A673 (cell line): ENCODE measurements at regions not wholly inside any gene's neighbourhood (a gene's known extent, or its start where the extent isn't known, plus 50 kb on each side); places are given as distances from the start of the nearest gene placed in this dataset.

Experiments used
- BruUV-seq: library from RNA; stranded (reverse); fragments of 400-500 nt; replicated peaks from 2 replicates; lab custom pipeline; 2021; lab: Mats Ljungman, UMichigan
- CTCF ChIA-PET: fragments of 300-600 bp; sonication (Branson Sonifier 250); formaldehyde crosslinking; loops from one replicate; lab custom pipeline; 2022; ENCODE audit warnings: antibody characterized with exemption; lab: Charles Lee
- POLR2A ChIA-PET: fragments of 300-600 bp; sonication (Branson Sonifier 250); formaldehyde crosslinking; loops from one replicate; lab custom pipeline; 2022; ENCODE audit warnings: antibody characterized with exemption; ENCODE audit not compliant: low non-redundant PET; lab: Charles Lee
- DNase-seq: peaks from one replicate; pipeline ENCODE4 v3.0.0-alpha.2; 2015; ENCODE audit warnings: low spot score
- H3K27ac ChIP-seq: fragments of 200-600 bp; sonication (generic); 2 replicates; pipeline ENCODE4 v1.5.1; 2016; ENCODE audit warnings: mixed run types, low read depth, mild to moderate bottlenecking, mixed read lengths, antibody characterized with exemption, low read length; ENCODE audit not compliant: poor library complexity, severe bottlenecking
- H3K27me3 ChIP-seq: fragments of 200-600 bp; sonication (generic); replicated peaks from 2 replicates; pipeline ENCODE4 v1.6.1; 2017; ENCODE audit warnings: mixed run types, low read depth, mild to moderate bottlenecking, mixed read lengths, antibody characterized with exemption, low read length; ENCODE audit not compliant: insufficient read depth, poor library complexity
- H3K36me3 ChIP-seq: fragments of 200-600 bp; sonication (generic); 2 replicates; pipeline ENCODE4 v1.6.1; 2016; ENCODE audit warnings: mixed run types, mild to moderate bottlenecking, mixed read lengths, antibody characterized with exemption, low read length; ENCODE audit not compliant: insufficient read depth, poor library complexity, severe bottlenecking
- H3K4me1 ChIP-seq: fragments of 200-600 bp; sonication (generic); 2 replicates; pipeline ENCODE4 v1.6.1; 2017; ENCODE audit warnings: mixed run types, mild to moderate bottlenecking, mixed read lengths, antibody characterized with exemption, low read length; ENCODE audit not compliant: insufficient read depth, poor library complexity, severe bottlenecking
- H3K4me3 ChIP-seq: fragments of 200-600 bp; sonication (generic); 2 replicates; pipeline ENCODE4 v1.5.1; 2016; ENCODE audit warnings: low read depth, mixed run types, mild to moderate bottlenecking, mixed read lengths, low read length; ENCODE audit not compliant: poor library complexity, severe bottlenecking
- H3K9me3 ChIP-seq: fragments of 200-600 bp; sonication (generic); 2 replicates; pipeline ENCODE4 v1.6.1; 2016; ENCODE audit warnings: mixed run types, low read depth, mild to moderate bottlenecking, mixed read lengths, antibody characterized with exemption, low read length; ENCODE audit not compliant: poor library complexity, severe bottlenecking
- EZH2 ChIP-seq: fragments of 200-600 bp; sonication (generic); IDR thresholded peaks from 2 replicates; pipeline ENCODE4 v1.6.1; 2017; ENCODE audit warnings: borderline replicate concordance, low read depth, mild to moderate bottlenecking, mixed read lengths, antibody characterized with exemption, low read length; ENCODE audit not compliant: poor library complexity, severe bottlenecking
- intact Hi-C: fragments of 100-400 bp; cut with micrococcal nuclease; formaldehyde crosslinking; loops from one replicate; pipeline ENCODE4 v1.10.0; 2022; ENCODE audit not compliant: unreplicated experiment
- TF ChIP-seq, protein P1 (sequence below): fragments of 300-800, 200-600 bp; sonication (generic); conservative IDR thresholded peaks from 2 replicates; pipeline ENCODE4 v1.5.1; 2017; ENCODE audit warnings: low read depth, mild to moderate bottlenecking, antibody characterized with exemption, low read length, moderate library complexity, mixed read lengths

DNA sequence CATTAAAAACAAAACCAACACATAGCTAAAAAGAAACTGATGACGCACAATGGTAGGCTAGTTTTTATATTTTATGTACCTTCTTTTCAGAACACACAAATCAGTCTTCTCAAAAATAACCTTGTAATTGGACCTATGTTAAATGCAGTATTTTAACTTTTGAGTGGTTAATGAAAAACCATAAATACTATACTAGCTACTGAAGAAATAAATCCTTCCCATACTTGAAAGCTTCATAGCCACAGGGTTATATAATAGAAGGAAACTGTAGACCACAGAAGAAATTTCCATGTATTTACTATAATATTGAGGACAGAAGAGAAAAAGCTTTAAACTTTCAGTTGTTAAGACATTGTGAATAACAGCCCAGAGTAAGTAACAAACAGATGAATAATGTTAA, 1094.3 kb upstream of the SLC10A2 start:
- no peak for DNase-seq
- TF ChIP-seq EZH2: no peak
- TF ChIP-seq, protein P1, sequence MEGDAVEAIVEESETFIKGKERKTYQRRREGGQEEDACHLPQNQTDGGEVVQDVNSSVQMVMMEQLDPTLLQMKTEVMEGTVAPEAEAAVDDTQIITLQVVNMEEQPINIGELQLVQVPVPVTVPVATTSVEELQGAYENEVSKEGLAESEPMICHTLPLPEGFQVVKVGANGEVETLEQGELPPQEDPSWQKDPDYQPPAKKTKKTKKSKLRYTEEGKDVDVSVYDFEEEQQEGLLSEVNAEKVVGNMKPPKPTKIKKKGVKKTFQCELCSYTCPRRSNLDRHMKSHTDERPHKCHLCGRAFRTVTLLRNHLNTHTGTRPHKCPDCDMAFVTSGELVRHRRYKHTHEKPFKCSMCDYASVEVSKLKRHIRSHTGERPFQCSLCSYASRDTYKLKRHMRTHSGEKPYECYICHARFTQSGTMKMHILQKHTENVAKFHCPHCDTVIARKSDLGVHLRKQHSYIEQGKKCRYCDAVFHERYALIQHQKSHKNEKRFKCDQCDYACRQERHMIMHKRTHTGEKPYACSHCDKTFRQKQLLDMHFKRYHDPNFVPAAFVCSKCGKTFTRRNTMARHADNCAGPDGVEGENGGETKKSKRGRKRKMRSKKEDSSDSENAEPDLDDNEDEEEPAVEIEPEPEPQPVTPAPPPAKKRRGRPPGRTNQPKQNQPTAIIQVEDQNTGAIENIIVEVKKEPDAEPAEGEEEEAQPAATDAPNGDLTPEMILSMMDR: no peak
- BruUV-seq: no TSS peak
- H3K4me3 ChIP-seq: no peak overlapping the region
- intact Hi-C loops: no loop called here
- H3K27ac ChIP-seq: no peak overlapping the region
- H3K36me3 ChIP-seq: no peaks in the 10 kb centered on the region
- H3K4me1 ChIP-seq: no peaks in the 10 kb centered on the region
- H3K9me3 ChIP-seq: no peaks in the 10 kb centered on the region
- ChIA-PET CTCF (no interaction called here), POLR2A (no interaction called here)
- H3K27me3 ChIP-seq: no peaks in the 10 kb centered on the region

DNA sequence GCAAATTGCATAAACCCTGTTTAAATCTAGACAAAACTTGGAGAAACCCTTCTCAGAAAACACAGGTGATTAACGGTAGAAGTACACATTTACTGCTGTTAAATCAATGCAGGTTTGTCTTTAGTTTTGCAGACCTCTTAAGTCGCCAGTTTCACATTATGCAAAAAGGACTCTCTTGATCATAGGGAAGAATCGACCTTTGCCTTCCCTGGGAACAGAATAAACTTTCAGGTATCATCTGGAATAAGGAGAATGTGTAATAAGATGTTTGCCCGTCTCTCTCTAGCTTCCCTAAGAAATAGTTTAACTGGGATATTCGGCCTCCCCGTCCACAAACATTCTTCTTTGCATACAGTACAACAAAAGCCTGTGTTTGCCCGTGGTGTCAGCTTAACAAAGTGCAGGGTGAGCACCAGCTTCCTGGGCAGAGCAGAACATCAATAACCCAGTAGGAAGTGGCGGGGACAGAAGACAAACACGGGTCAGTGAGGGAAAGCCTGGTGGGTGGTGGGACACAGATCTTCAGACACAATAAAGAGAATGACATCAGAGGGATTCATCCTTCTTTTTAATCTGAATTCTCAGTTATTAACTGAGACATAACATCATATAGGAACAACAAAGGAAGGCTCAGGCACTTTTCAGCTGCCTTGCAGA, 1077.7 kb upstream of the SLC10A2 start:
- no TSS peak for BruUV-seq
- no peak overlapping the region for H3K4me3 ChIP-seq
- DNase-seq: no peak
- intact Hi-C loops: no loop called here
- ChIA-PET CTCF (no interaction called here), POLR2A (no interaction called here)
- H3K27me3 ChIP-seq: peaks cover 45% of the 10 kb centered on the region
- no peaks in the 10 kb centered on the region for H3K36me3 ChIP-seq
- H3K27ac ChIP-seq: no peak overlapping the region
- no peaks in the 10 kb centered on the region for H3K9me3 ChIP-seq
- TF ChIP-seq, protein P1: no peak
- no peak for TF ChIP-seq EZH2
- H3K4me1 ChIP-seq: no peaks in the 10 kb centered on the region

- POLR2A ChIA-PET: no interaction called here
- Histone ChIP-seq H3K27me3 (peaks cover 40% of the 10 kb centered on the region), H3K9me3 (no peaks in the 10 kb centered on the region), H3K4me3 (no peak overlapping the region), H3K4me1 (no peaks in the 10 kb centered on the region), H3K27ac (no peak overlapping the region), H3K36me3 (no peaks in the 10 kb centered on the region)
- CTCF ChIA-PET: no interaction called here
- peak; percentile 19 for DNase-seq
- intact Hi-C loops: no loop called here
- BruUV-seq: no TSS peak
- no peak for TF ChIP-seq EZH2
- TF ChIP-seq, protein P1: no peak
These were observed 1074.3 kb upstream of the SLC10A2 start for GRCh38 chr13:104140552-104140951.
